ENCODE measurements at regions not wholly inside any gene's neighbourhood (a gene's known extent, or its start where the extent isn't known, plus 50 kb on each side); places are given as distances from the start of the nearest gene placed in this dataset.
"Not testable (repeated sequence)": the region's sequence is repeated elsewhere in the genome, so short reads cannot be mapped to it uniquely, and the experiment has no call there.

DNA sequence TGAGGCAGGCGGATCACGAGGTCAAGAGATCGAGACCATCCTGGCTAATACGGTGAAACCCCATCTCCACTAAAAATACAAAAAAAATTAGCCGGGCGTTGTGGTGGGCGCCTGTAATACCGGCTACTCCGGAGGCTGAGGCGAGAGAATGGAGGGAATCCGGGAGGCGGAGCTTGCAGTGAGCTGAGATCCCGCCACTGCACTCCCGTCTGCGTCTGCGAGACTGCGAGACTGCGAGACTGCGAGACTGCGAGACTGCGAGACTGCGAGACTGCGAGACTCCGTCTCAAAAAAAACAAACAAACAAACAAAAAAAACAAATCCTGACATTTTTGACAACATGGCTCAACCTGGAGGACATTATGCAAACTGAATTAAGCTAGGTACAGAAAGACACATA, 1606.2 kb downstream of the STIM2 start:
- not testable (repeated sequence) for H3K27me3 Mint-ChIP-seq; H3K36me3 Mint-ChIP-seq (ENCODE audit: insufficient read depth); H3K27ac Mint-ChIP-seq (ENCODE audit: low read depth); DNase-seq (ENCODE audit: low spot score in 2 of 2); H3K4me1 Mint-ChIP-seq; H3K4me3 Mint-ChIP-seq; ATAC-seq (replicated peaks; ENCODE audit: extremely low read depth, poor library complexity, severe bottlenecking)
- H3K9me3 Mint-ChIP-seq, result peaks cover 11% of the 10 kb centered on the region

DNA sequence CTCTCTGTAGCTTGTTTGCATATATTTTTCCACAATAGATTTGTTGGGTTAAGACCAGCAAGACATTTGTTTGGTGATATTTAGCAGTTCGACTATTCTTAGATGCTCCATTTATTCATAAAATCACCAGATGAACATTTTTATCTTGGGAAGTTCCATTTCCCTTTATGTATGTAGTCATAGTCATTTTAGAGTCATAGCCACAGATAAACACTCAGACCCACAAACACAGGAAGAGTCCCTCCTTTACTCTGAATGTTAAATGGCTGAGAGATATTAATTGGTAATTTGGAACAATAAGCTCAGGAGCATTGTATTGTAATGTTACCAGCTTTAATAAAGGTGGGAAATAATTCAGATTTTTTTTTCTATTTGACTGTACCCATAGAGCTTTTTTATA, 1608.7 kb downstream of the STIM2 start:
- no peaks in the 10 kb centered on the region for H3K27me3 Mint-ChIP-seq
- no peak overlapping the region for H3K27ac Mint-ChIP-seq (ENCODE audit: low read depth)
- H3K4me3 Mint-ChIP-seq, result no peak overlapping the region
- ATAC-seq (replicated peaks; ENCODE audit: extremely low read depth, poor library complexity, severe bottlenecking) (no peak), DNase-seq (ENCODE audit: low spot score in 2 of 2) (no peak)
- no peaks in the 10 kb centered on the region for H3K4me1 Mint-ChIP-seq
- no peaks in the 10 kb centered on the region for H3K36me3 Mint-ChIP-seq (ENCODE audit: insufficient read depth)
- H3K9me3 Mint-ChIP-seq, result peaks cover 11% of the 10 kb centered on the region

DNA sequence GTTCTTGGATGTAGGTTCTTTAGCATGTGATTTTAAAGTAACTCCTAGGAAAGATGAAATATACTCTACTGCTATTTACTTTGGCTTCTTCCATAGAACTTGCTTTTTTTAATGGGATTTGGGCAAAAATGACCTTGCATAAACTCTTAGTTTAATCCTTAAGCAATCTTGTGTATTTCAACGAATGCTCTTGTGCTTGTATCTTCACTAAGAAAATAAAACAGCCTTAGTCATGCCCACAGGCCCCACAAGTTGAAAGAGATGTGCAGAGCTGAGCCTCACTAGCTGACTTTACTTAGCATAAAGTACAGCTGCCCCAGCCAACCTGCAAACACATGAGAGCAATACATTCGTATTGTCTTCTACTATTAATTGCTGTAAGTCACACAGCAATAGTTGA, 1609.2 kb downstream of the STIM2 start:
- Mint-ChIP-seq H3K4me1 (no peaks in the 10 kb centered on the region), H3K9me3 (peaks cover 11% of the 10 kb centered on the region), H3K4me3 (no peak overlapping the region), H3K27me3 (no peaks in the 10 kb centered on the region), H3K36me3 (ENCODE audit: insufficient read depth) (peaks cover 1% of the 10 kb centered on the region), H3K27ac (ENCODE audit: low read depth) (no peak overlapping the region)
- ATAC-seq (replicated peaks; ENCODE audit: extremely low read depth, poor library complexity, severe bottlenecking) (no peak), DNase-seq (ENCODE audit: low spot score in 2 of 2) (no peak)

DNA sequence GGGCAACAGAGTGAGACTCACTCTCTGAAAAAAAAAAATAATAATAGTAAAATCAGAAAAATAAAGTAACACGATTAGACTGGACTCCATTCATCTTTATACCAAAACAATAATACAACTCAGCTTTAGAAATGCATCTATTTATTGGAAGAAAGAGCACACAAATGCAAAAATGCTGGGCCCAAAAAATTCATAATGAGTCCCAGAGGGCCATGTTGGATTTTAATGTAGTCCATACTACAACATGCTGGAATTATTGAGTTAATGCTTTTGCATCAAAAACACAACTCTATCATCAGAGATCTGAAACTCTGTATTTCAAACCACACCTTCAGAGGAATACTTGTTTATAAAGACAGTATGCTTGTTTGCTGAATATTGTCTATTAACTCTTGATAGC, 1614.7 kb downstream of the STIM2 start:
- no peak for ATAC-seq (replicated peaks; ENCODE audit: extremely low read depth, poor library complexity, severe bottlenecking)
- no peak for DNase-seq (ENCODE audit: low spot score in 2 of 2)
- peaks cover 2% of the 10 kb centered on the region for H3K36me3 Mint-ChIP-seq (ENCODE audit: insufficient read depth)
- H3K27me3 Mint-ChIP-seq, result no peaks in the 10 kb centered on the region
- H3K4me1 Mint-ChIP-seq, result no peaks in the 10 kb centered on the region
- peaks cover 19% of the 10 kb centered on the region for H3K9me3 Mint-ChIP-seq
- no peak overlapping the region for H3K27ac Mint-ChIP-seq (ENCODE audit: low read depth)
- no peak overlapping the region for H3K4me3 Mint-ChIP-seq

DNA sequence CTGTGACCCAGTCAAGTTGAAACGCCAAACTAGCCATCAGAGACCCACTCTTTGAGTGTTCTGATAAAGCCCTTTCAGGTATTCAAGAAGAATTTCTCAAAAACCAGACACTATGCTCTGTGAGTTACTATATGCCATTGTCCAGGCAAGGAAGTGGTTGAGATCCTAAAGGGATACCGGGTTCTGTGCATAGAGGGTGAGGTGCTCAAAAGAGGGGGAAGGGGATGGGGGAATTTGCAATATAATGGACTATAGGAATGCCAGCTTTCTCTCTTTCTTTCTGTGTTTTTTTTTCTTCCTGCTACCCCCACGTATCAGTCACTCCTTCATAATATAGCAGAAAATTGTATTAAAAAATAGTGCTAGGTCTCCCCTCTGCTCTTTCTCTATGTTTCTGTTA, 1619.0 kb downstream of the STIM2 start:
- Mint-ChIP-seq H3K4me1 (no peaks in the 10 kb centered on the region), H3K36me3 (ENCODE audit: insufficient read depth) (peaks cover 4% of the 10 kb centered on the region), H3K9me3 (peaks cover 13% of the 10 kb centered on the region), H3K27me3 (no peaks in the 10 kb centered on the region), H3K4me3 (no peak overlapping the region), H3K27ac (ENCODE audit: low read depth) (no peak overlapping the region)
- no peak for DNase-seq (ENCODE audit: low spot score in 2 of 2)
- no peak for ATAC-seq (replicated peaks; ENCODE audit: extremely low read depth, poor library complexity, severe bottlenecking)

DNA sequence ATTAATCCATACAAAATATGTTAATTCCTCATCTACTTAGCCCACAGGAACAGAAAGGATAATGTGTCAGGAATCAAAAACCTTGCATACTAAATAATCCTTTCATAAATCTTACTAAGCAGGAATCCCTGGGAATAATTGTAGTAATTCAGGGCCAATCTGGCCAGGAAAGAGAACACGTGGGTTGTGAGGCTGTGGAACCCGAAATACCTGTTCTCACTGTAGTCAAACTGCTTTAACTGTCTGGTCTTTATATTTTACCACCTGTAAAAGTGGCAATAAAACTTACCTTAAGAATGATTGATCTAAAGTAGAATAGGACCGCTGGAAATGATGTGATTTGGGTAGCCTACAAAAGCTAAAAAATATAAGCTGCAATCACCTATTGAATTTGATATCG, 1620.9 kb downstream of the STIM2 start:
- no peak overlapping the region for H3K4me3 Mint-ChIP-seq
- H3K36me3 Mint-ChIP-seq (ENCODE audit: insufficient read depth), result peaks cover 2% of the 10 kb centered on the region
- ATAC-seq (replicated peaks; ENCODE audit: extremely low read depth, poor library complexity, severe bottlenecking), result no peak
- no peaks in the 10 kb centered on the region for H3K4me1 Mint-ChIP-seq
- no peaks in the 10 kb centered on the region for H3K27me3 Mint-ChIP-seq
- peaks cover 13% of the 10 kb centered on the region for H3K9me3 Mint-ChIP-seq
- no peak for DNase-seq (ENCODE audit: low spot score in 2 of 2)
- no peak overlapping the region for H3K27ac Mint-ChIP-seq (ENCODE audit: low read depth)

DNA sequence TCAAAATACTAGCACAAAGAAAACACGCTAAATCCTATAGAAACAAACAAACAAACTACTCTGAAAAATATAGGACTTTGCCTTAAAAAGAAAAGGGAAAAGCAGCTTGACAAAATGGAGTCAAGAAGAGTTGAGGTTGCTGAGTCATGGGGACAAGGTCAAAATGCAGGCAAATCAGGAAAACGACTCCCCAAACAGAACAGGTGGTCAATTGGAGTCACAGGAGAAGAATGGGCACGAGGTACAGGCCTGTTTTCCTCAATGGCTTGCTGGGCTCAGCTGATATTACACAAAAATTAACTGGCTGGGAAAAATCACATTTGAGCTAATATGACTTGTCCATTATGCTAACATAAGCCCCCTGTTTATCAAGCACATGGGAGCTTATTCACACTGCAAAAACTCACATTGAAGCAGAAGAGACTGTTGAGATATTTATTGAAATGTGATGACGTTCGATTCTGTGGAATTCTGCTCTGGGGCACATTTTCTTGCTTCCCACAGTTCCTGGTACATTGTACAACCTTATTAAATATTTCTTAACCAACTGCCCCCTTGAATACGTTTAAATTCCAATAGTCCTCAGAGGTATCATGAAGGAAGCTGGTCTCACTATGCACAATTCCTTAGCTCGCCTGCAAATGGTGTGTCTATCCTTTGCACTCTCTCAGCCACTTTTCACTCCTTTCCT, 1622.1 kb downstream of the STIM2 start:
- ATAC-seq (replicated peaks; ENCODE audit: extremely low read depth, poor library complexity, severe bottlenecking), result no peak
- H3K27ac Mint-ChIP-seq (ENCODE audit: low read depth), result no peak overlapping the region
- no peaks in the 10 kb centered on the region for H3K4me1 Mint-ChIP-seq
- H3K27me3 Mint-ChIP-seq, result no peaks in the 10 kb centered on the region
- peaks cover 18% of the 10 kb centered on the region for H3K9me3 Mint-ChIP-seq
- H3K36me3 Mint-ChIP-seq (ENCODE audit: insufficient read depth), result peaks cover 2% of the 10 kb centered on the region
- no peak for DNase-seq (ENCODE audit: low spot score in 2 of 2)
- H3K4me3 Mint-ChIP-seq, result no peak overlapping the region

DNA sequence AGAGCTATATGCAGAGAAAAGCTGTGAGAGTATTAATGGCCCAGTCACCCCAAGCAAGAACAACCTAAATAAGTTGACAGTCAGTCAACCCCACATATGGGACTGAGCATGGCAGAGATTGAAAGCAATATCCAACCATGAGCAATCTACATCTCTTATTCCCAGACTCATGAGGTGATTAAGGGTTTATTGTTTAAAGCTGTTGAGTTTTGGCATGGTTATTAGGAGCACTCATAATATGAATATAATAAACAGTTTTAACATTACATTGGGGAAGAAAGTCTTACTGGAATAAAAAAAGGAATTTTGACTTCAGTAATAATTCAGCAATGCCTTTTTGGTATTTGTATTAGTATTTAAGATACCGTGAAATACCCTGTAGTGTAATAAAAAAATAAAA, 1627.4 kb downstream of the STIM2 start:
- DNase-seq (ENCODE audit: low spot score in 2 of 2), result no peak
- H3K9me3 Mint-ChIP-seq, result peaks cover 32% of the 10 kb centered on the region
- H3K4me3 Mint-ChIP-seq, result no peak overlapping the region
- H3K27ac Mint-ChIP-seq (ENCODE audit: low read depth), result no peak overlapping the region
- ATAC-seq (replicated peaks; ENCODE audit: extremely low read depth, poor library complexity, severe bottlenecking), result no peak
- H3K4me1 Mint-ChIP-seq, result no peaks in the 10 kb centered on the region
- no peaks in the 10 kb centered on the region for H3K36me3 Mint-ChIP-seq (ENCODE audit: insufficient read depth)
- H3K27me3 Mint-ChIP-seq, result no peaks in the 10 kb centered on the region

DNA sequence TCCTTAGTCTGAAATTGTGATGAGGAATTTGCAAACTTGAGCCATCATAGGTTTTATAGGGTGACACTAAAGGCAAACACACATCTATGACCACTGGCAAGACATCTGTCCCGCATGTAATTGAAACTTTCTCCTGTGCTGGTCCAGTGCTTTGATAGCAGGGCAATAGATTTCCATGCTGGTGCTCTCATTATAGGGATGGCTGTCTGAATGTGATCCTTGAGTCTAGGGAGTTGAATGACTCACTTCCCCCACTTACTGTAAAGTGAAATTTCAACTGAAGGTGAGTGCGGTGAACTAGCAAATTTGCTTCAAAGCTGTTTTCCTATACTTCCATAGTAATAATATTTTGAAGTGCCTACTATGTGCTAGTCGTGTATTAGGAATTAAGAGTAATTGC, 1630.0 kb downstream of the STIM2 start:
- Mint-ChIP-seq H3K27me3 (no peaks in the 10 kb centered on the region), H3K4me3 (no peak overlapping the region), H3K27ac (ENCODE audit: low read depth) (no peak overlapping the region), H3K36me3 (ENCODE audit: insufficient read depth) (no peaks in the 10 kb centered on the region), H3K9me3 (peaks cover 37% of the 10 kb centered on the region), H3K4me1 (no peaks in the 10 kb centered on the region)
- ATAC-seq (replicated peaks; ENCODE audit: extremely low read depth, poor library complexity, severe bottlenecking), result no peak
- DNase-seq (ENCODE audit: low spot score in 2 of 2), result no peak

DNA sequence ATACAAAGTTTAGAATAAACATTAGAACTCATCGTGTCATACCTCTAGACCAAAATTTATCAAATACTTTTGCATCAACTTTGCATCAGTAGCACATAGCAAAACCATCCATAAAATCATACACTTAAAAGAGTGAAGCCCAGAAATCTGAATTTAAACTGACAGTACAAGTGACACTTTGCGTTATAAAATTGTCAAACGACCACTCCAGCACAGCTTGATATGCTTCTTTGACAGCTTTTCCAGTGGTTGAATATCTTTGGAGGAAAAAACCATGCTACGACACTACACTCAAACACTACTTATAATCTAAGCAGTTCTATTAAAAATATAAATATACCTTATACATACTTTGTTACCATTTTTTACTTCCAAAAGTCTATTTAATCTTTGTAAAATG, 1644.4 kb downstream of the STIM2 start:
- H3K4me3 Mint-ChIP-seq, result no peak overlapping the region
- no peak overlapping the region for H3K27ac Mint-ChIP-seq (ENCODE audit: low read depth)
- peaks cover 2% of the 10 kb centered on the region for H3K36me3 Mint-ChIP-seq (ENCODE audit: insufficient read depth)
- H3K4me1 Mint-ChIP-seq, result no peaks in the 10 kb centered on the region
- ATAC-seq (replicated peaks; ENCODE audit: extremely low read depth, poor library complexity, severe bottlenecking) (no peak), DNase-seq (ENCODE audit: low spot score in 2 of 2) (no peak)
- H3K9me3 Mint-ChIP-seq, result peaks cover 37% of the 10 kb centered on the region
- H3K27me3 Mint-ChIP-seq, result no peaks in the 10 kb centered on the region

DNA sequence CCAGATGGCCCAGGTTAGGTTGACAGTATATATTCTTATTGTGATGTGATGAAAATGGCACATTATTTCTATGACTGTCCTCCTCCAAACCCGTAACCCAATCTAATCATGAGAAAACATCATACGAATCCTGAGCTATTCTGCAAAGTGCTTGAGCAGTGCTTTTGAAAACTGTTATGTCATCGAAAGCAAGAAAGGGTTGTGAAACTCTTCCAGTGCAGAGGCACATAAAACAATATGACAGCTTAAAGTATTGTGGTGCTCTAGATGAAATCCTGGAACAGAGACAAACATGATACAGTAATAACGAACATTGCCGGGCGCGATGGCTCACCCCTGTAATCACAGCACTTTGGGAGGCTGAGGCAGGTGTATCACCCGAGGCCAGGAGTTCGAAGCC, 1648.0 kb downstream of the STIM2 start:
- H3K4me1 Mint-ChIP-seq, result no peaks in the 10 kb centered on the region
- peaks cover 2% of the 10 kb centered on the region for H3K36me3 Mint-ChIP-seq (ENCODE audit: insufficient read depth)
- H3K9me3 Mint-ChIP-seq, result peaks cover 26% of the 10 kb centered on the region
- no peaks in the 10 kb centered on the region for H3K27me3 Mint-ChIP-seq
- H3K4me3 Mint-ChIP-seq, result no peak overlapping the region
- DNase-seq (ENCODE audit: low spot score in 2 of 2), result no peak
- no peak for ATAC-seq (replicated peaks; ENCODE audit: extremely low read depth, poor library complexity, severe bottlenecking)
- no peak overlapping the region for H3K27ac Mint-ChIP-seq (ENCODE audit: low read depth)

DNA sequence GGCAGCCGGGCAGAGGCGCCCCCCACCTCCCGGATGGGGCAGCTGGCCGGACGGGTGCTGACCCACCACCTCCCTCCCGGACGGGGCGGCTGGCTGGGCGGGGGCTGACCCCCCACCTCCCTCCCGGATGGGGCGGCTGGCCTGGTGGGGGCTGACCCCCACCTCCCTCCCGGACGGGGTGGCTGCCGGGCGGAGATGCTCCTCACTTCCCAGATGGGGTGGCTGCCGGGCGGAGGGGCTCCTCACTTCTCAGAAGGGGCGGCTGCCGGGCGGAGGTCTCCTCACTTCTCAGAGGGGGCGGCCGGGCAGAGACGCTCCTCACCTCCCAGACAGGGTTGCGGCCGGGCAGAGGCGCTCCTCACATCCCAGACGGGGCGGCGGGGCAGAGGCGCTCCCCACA, 1654.1 kb downstream of the STIM2 start:
- DNase-seq (ENCODE audit: low spot score in 2 of 2), result not testable (repeated sequence)

DNA sequence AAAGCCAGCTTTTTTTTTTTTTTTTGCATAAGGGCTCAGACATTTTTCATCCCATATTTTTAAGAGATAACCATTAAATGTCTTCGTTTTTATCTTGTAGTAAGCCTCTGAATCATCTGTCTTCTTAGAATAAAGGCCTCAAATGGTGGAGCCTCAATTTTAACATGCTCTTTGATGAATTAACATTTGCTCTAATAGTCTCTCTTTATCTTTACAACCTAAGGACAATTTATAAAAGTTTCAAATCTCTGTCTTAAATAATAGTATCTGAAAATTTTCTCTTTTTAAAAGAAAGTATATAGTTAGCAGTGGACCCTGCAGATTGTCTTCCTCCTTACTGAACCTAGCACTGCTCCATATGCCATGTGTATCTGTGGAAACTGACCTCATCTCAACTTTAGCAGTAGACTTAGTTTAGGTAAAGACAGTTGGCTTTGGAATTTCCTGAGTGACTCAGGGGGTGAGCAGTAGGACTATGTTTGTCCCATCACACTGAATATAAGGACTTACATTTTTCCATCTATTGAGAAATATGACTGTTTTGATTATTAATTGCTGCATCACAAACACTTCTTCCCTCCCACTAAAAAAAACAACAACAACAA, 1658.0 kb downstream of the STIM2 start:
- peaks cover 12% of the 10 kb centered on the region for H3K9me3 Mint-ChIP-seq
- DNase-seq (ENCODE audit: low spot score in 2 of 2), result no peak
- no peak overlapping the region for H3K4me3 Mint-ChIP-seq
- H3K27ac Mint-ChIP-seq (ENCODE audit: low read depth), result no peak overlapping the region
- no peaks in the 10 kb centered on the region for H3K36me3 Mint-ChIP-seq (ENCODE audit: insufficient read depth)
- H3K27me3 Mint-ChIP-seq, result no peaks in the 10 kb centered on the region
- H3K4me1 Mint-ChIP-seq, result no peaks in the 10 kb centered on the region
- no peak for ATAC-seq (replicated peaks; ENCODE audit: extremely low read depth, poor library complexity, severe bottlenecking)

More for the DNA sequence above, 1654.1 kb downstream of the STIM2 start:
- ATAC-seq (replicated peaks; ENCODE audit: extremely low read depth, poor library complexity, severe bottlenecking); H3K4me1 Mint-ChIP-seq; H3K4me3 Mint-ChIP-seq; H3K36me3 Mint-ChIP-seq (ENCODE audit: insufficient read depth); H3K27me3 Mint-ChIP-seq; H3K27ac Mint-ChIP-seq (ENCODE audit: low read depth); H3K9me3 Mint-ChIP-seq: not testable (repeated sequence)
